ENCODE measurements at regions not wholly inside any gene's neighbourhood (a gene's known extent, or its start where the extent isn't known, plus 50 kb on each side); places are given as distances from the start of the nearest gene placed in this dataset.

DNA sequence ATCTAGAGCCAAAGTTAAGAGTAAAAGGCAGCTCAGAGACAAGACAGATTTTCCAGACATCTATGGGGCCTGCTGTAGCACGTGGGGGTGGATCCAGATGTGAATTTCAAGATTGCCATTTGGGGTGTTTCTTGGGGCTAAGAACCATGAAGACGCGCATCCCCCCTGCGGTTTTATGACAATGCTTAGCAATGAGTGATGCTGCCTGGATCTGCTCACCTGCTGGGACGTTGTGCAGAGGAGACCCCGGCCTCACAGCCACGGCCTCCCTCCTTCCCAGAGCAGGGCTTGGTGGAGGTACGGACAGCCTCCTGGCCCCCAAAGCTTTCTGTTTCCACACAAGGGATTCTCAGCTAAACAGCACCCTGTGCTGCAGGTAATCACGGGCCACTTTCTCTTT is 151.5 kb upstream of the DYNLRB2 start:
- TF ChIP-seq POLR2A (IDR thresholded peaks at IDR 0.05): no peak
- TF ChIP-seq, protein P1, sequence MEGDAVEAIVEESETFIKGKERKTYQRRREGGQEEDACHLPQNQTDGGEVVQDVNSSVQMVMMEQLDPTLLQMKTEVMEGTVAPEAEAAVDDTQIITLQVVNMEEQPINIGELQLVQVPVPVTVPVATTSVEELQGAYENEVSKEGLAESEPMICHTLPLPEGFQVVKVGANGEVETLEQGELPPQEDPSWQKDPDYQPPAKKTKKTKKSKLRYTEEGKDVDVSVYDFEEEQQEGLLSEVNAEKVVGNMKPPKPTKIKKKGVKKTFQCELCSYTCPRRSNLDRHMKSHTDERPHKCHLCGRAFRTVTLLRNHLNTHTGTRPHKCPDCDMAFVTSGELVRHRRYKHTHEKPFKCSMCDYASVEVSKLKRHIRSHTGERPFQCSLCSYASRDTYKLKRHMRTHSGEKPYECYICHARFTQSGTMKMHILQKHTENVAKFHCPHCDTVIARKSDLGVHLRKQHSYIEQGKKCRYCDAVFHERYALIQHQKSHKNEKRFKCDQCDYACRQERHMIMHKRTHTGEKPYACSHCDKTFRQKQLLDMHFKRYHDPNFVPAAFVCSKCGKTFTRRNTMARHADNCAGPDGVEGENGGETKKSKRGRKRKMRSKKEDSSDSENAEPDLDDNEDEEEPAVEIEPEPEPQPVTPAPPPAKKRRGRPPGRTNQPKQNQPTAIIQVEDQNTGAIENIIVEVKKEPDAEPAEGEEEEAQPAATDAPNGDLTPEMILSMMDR (IDR thresholded peaks at IDR 0.05): no peak

Measured in lower leg skin (tissue), 3 donors.